Thoracic aorta (tissue), 2 donors: ENCODE measurements at regions not wholly inside any gene's neighbourhood (a gene's known extent, or its start where the extent isn't known, plus 50 kb on each side); places are given as distances from the start of the nearest gene placed in this dataset.
"Not testable (repeated sequence)": the region's sequence is repeated elsewhere in the genome, so short reads cannot be mapped to it uniquely, and the experiment has no call there.

Source experiments
- ATAC-seq: fragments of 150-250 bp; one replicate; pipeline ENCODE4 v1.8.0; 2017; ENCODE audit warnings: low read depth; ENCODE audit not compliant: insufficient number of reproducible peaks, low FRiP score
- DNase-seq: peaks from one replicate; pipeline ENCODE4 v3.0.0-alpha.2; 2020; ENCODE audit warnings: low spot score
- H3K27ac ChIP-seq, 2 donors: fragments of 200-600 bp; sonication (generic); 1 replicate in 1 of 2; 2 replicates in 1 of 2; pipeline ENCODE4 v1.5.1; 2016; ENCODE audit warnings: mild to moderate bottlenecking in 2 of 2, moderate library complexity in 2 of 2
- H3K27me3 ChIP-seq: fragments of 200-600 bp; sonication (generic); replicated peaks from 2 replicates; pipeline ENCODE4 v1.6.0; 2016; ENCODE audit warnings: mild to moderate bottlenecking; ENCODE audit not compliant: insufficient read depth
- H3K36me3 ChIP-seq: fragments of 200-600 bp; sonication (generic); one replicate; pipeline ENCODE4 v1.5.1; 2016
- H3K4me1 ChIP-seq, 2 donors: fragments of 200-600 bp; sonication (generic); 1 replicate in 1 of 2; 2 replicates in 1 of 2; pipeline versions ENCODE4 v1.5.1 to v1.6.0; 2016; ENCODE audit warnings: low read depth in 2 of 2, mild to moderate bottlenecking in 1 of 2; ENCODE audit not compliant: control insufficient read depth in 1 of 2
- H3K4me3 ChIP-seq: fragments of 200-600 bp; sonication (generic); 2 replicates; pipeline ENCODE4 v1.5.1; 2016; ENCODE audit warnings: mild to moderate bottlenecking
- H3K9me3 ChIP-seq: fragments of 200-600 bp; sonication (generic); 2 replicates; pipeline ENCODE4 v1.5.1; 2016
- CTCF ChIP-seq: fragments of 200-600 bp; sonication (generic); IDR thresholded peaks from one replicate; pipeline ENCODE4 v1.5.1; 2019; ENCODE audit warnings: antibody characterized with exemption

DNA sequence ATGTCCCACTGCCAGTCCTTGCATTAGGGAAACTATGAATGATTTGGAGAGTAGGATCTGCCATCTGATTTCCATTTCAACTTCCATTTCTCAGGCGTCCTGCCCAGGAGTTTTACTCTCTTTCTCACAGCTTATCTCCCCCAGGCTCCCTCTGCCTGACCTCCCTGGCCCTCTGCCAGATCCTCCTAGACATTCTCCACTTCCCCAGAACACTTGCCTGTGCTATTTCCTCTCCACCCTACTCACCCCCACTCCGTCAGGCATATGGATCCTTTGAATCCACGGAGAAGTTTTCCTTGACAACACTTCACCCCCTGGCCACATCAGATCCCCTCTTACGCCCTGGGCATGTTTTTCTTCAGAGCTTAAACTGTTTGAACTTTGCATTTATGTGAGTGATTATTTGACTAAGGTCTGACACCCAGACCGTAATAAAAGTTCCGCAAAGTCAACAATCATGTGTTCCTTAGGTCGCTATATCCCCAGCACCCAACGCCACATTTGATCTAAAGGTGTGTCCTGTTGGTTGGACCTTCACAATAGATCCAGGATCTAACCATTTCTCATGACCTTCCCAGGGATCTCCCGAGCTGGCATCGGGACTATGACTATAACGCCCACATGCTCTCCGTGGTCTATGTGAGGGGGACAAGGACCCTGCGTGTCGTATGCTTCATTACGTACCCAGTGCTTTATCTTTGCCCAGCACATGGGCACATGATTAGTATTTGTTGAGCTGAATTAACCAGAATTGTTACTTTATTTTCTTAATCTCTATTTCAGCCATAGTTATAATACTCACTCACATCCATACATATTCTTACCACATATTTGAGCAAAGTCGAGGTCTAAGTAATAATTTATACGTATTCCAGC, 255.8 kb upstream of the FOXN3 start:
- no peak for TF ChIP-seq CTCF
- H3K36me3 ChIP-seq = no peaks in the 10 kb centered on the region
- no peaks in the 10 kb centered on the region for H3K27me3 ChIP-seq
- ATAC-seq (no peak), DNase-seq (no peak)
- no peak overlapping the region for H3K27ac ChIP-seq
- H3K9me3 ChIP-seq = no peaks in the 10 kb centered on the region
- H3K4me3 ChIP-seq = no peak overlapping the region
- peaks cover 3 to 8% of the 10 kb centered on the region in 2 donors for H3K4me1 ChIP-seq

- no peak for ATAC-seq
Observed at GRCh38 chr14:89669193-89669592, 252.2 kb upstream of the FOXN3 start.

GRCh38 chr14:89667983-89668382, 250.9 kb upstream of the FOXN3 start:
- H3K4me1 ChIP-seq = peaks cover 3 to 8% of the 10 kb centered on the region in 2 donors

More at GRCh38 chr14:89669193-89669592, 252.2 kb upstream of the FOXN3 start:
- TF ChIP-seq CTCF = no peak
- H3K4me3 ChIP-seq = no peak overlapping the region
- H3K4me1 ChIP-seq = peaks cover 3 to 8% of the 10 kb centered on the region in 2 donors
- H3K27me3 ChIP-seq = no peaks in the 10 kb centered on the region
- H3K27ac ChIP-seq = no peak overlapping the region
- H3K9me3 ChIP-seq = no peaks in the 10 kb centered on the region
- H3K36me3 ChIP-seq = no peaks in the 10 kb centered on the region
- DNase-seq = no peak

GRCh38 chr14:89665300-89666081, 248.5 kb upstream of the FOXN3 start:
- H3K4me1 ChIP-seq, H3K9me3 ChIP-seq, ATAC-seq, H3K36me3 ChIP-seq, H3K27ac ChIP-seq, H3K27me3 ChIP-seq, H3K4me3 ChIP-seq, DNase-seq: not testable (repeated sequence)

More at GRCh38 chr14:89667983-89668382, 250.9 kb upstream of the FOXN3 start:
- ATAC-seq (no peak), DNase-seq (no peak)
- Histone ChIP-seq H3K9me3 (no peaks in the 10 kb centered on the region), H3K4me3 (no peak overlapping the region), H3K27ac (no peak overlapping the region), H3K27me3 (no peaks in the 10 kb centered on the region), H3K36me3 (no peaks in the 10 kb centered on the region)
- TF ChIP-seq CTCF = no peak

GRCh38 chr14:89661392-89661791, 244.4 kb upstream of the FOXN3 start:
- no peak overlapping the region for H3K27ac ChIP-seq
- no peak for ATAC-seq

GRCh38 chr14:89660625-89661233, 243.7 kb upstream of the FOXN3 start:
- not testable (repeated sequence) for H3K27me3 ChIP-seq, H3K4me3 ChIP-seq, H3K4me1 ChIP-seq, DNase-seq, H3K36me3 ChIP-seq, H3K9me3 ChIP-seq, ATAC-seq, H3K27ac ChIP-seq

More at GRCh38 chr14:89661392-89661791, 244.4 kb upstream of the FOXN3 start:
- no peak for DNase-seq
- no peaks in the 10 kb centered on the region for H3K36me3 ChIP-seq
- TF ChIP-seq CTCF = no peak
- peaks cover 0 to 4% of the 10 kb centered on the region in 2 donors for H3K4me1 ChIP-seq
- H3K9me3 ChIP-seq = no peaks in the 10 kb centered on the region
- H3K27me3 ChIP-seq = no peaks in the 10 kb centered on the region
- no peak overlapping the region for H3K4me3 ChIP-seq
